ENCODE measurements at regions not wholly inside any gene's neighbourhood (a gene's known extent, or its start where the extent isn't known, plus 50 kb on each side); places are given as distances from the start of the nearest gene placed in this dataset.

GRCh38 chr3:74442068-74442467 is 172.4 kb downstream of the CNTN3 start:
- H3K4me3 ChIP-seq: no peak overlapping the region
- no peak for DNase-seq
- ATAC-seq (ENCODE audit: low FRiP score in 2 of 2): no peak
- no peaks in the 10 kb centered on the region for H3K27me3 ChIP-seq
- no peaks in the 10 kb centered on the region for H3K36me3 ChIP-seq
- H3K9me3 ChIP-seq: no peaks in the 10 kb centered on the region
- H3K4me1 ChIP-seq: no peaks in the 10 kb centered on the region
- TF ChIP-seq EP300 (IDR thresholded peaks at IDR 0.05) (no peak), POLR2A (IDR thresholded peaks at IDR 0.05) (no peak), CTCF (IDR thresholded peaks at IDR 0.05) (no peak), POLR2AphosphoS5 (IDR thresholded peaks at IDR 0.05) (no peak)
- 43 to 71% methylated on average over 2 of the region's 2 CpGs for WGBS, 2 donors
- no peak overlapping the region for H3K27ac ChIP-seq

GRCh38 chr3:74436184-74436583 is 178.3 kb downstream of the CNTN3 start:
- H3K36me3 ChIP-seq: no peaks in the 10 kb centered on the region
- 82% methylated on average over 4 of the region's 4 CpGs for WGBS, 2 donors
- H3K4me1 ChIP-seq: no peaks in the 10 kb centered on the region
- no peaks in the 10 kb centered on the region for H3K27me3 ChIP-seq
- TF ChIP-seq EP300 (IDR thresholded peaks at IDR 0.05) (no peak), POLR2AphosphoS5 (IDR thresholded peaks at IDR 0.05) (no peak), POLR2A (IDR thresholded peaks at IDR 0.05) (no peak), CTCF (IDR thresholded peaks at IDR 0.05) (no peak)
- H3K27ac ChIP-seq: no peak overlapping the region
- H3K4me3 ChIP-seq: no peak overlapping the region
- DNase-seq (no peak), ATAC-seq (ENCODE audit: low FRiP score in 2 of 2) (no peak)
- no peaks in the 10 kb centered on the region for H3K9me3 ChIP-seq

GRCh38 chr3:74435631-74436030 is 178.8 kb downstream of the CNTN3 start:
- H3K4me1 ChIP-seq: no peaks in the 10 kb centered on the region
- no peaks in the 10 kb centered on the region for H3K27me3 ChIP-seq
- ATAC-seq (ENCODE audit: low FRiP score in 2 of 2): no peak
- H3K27ac ChIP-seq: no peak overlapping the region
- no peaks in the 10 kb centered on the region for H3K9me3 ChIP-seq
- DNase-seq: no peak
- TF ChIP-seq POLR2A (IDR thresholded peaks at IDR 0.05) (no peak), POLR2AphosphoS5 (IDR thresholded peaks at IDR 0.05) (no peak), EP300 (IDR thresholded peaks at IDR 0.05) (no peak), CTCF (IDR thresholded peaks at IDR 0.05) (no peak)
- H3K4me3 ChIP-seq: no peak overlapping the region
- WGBS, 2 donors: 57 to 67% methylated on average over 3 of the region's 3 CpGs
- no peaks in the 10 kb centered on the region for H3K36me3 ChIP-seq

GRCh38 chr3:74434406-74434805 is 180.1 kb downstream of the CNTN3 start:
- H3K27me3 ChIP-seq: no peaks in the 10 kb centered on the region
- no peak overlapping the region for H3K4me3 ChIP-seq
- TF ChIP-seq POLR2A (IDR thresholded peaks at IDR 0.05): no peak
- TF ChIP-seq POLR2AphosphoS5 (IDR thresholded peaks at IDR 0.05): no peak
- no peak for TF ChIP-seq EP300 (IDR thresholded peaks at IDR 0.05)
- no peak for TF ChIP-seq CTCF (IDR thresholded peaks at IDR 0.05)
- WGBS, 2 donors: 74% methylated on average over 2 of the region's 2 CpGs
- ATAC-seq (ENCODE audit: low FRiP score in 2 of 2) (no peak), DNase-seq (no peak)
- H3K36me3 ChIP-seq: no peaks in the 10 kb centered on the region
- H3K27ac ChIP-seq: no peak overlapping the region
- no peaks in the 10 kb centered on the region for H3K9me3 ChIP-seq
- H3K4me1 ChIP-seq: no peaks in the 10 kb centered on the region

GRCh38 chr3:74426571-74426970 is 187.9 kb downstream of the CNTN3 start:
- no peak for DNase-seq
- no peak for ATAC-seq (ENCODE audit: low FRiP score in 2 of 2)
- no peak overlapping the region for H3K4me3 ChIP-seq
- no peaks in the 10 kb centered on the region for H3K36me3 ChIP-seq
- H3K27me3 ChIP-seq: no peaks in the 10 kb centered on the region
- WGBS, 2 donors: 90 to 98% methylated on average over 2 of the region's 2 CpGs
- H3K27ac ChIP-seq: no peak overlapping the region
- TF ChIP-seq CTCF (IDR thresholded peaks at IDR 0.05) (no peak), POLR2A (IDR thresholded peaks at IDR 0.05) (no peak), POLR2AphosphoS5 (IDR thresholded peaks at IDR 0.05) (no peak), EP300 (IDR thresholded peaks at IDR 0.05) (no peak)
- H3K9me3 ChIP-seq: no peaks in the 10 kb centered on the region
- no peaks in the 10 kb centered on the region for H3K4me1 ChIP-seq

All from upper lobe of left lung (tissue), 6 donors.